Gastroesophageal sphincter (tissue), 3 donors: ENCODE measurements at regions not wholly inside any gene's neighbourhood (a gene's known extent, or its start where the extent isn't known, plus 50 kb on each side); places are given as distances from the start of the nearest gene placed in this dataset.
"Not testable (repeated sequence)": the region's sequence is repeated elsewhere in the genome, so short reads cannot be mapped to it uniquely, and the experiment has no call there.

ENCODE experiments used
- CTCF ChIP-seq, 4 experiments: fragments of 200-600 bp in 2 of 4; fragments of 450-650 bp in 2 of 4; sonication (generic) in 1 of 4; IDR thresholded peaks; one replicate each; pipeline ENCODE4 v1.5.1; 2017 to 2019; ENCODE audit warnings: antibody characterized with exemption in 4 of 4, mild to moderate bottlenecking in 2 of 4, moderate library complexity in 2 of 4
- EP300 ChIP-seq: sonication (generic); formaldehyde crosslinking; IDR thresholded peaks from one replicate; pipeline ENCODE4 v1.6.1; 2017; ENCODE audit warnings: antibody characterized with exemption, mild to moderate bottlenecking
- POLR2A ChIP-seq, 2 donors: fragments of 450-650 bp; IDR thresholded peaks; one replicate each; pipeline ENCODE4 v1.6.1; 2017; ENCODE audit warnings: antibody characterized with exemption in 2 of 2, mild to moderate bottlenecking in 2 of 2, moderate library complexity in 1 of 2

- TF ChIP-seq EP300; CTCF (IDR thresholded peaks at IDR 0.05); POLR2A (IDR thresholded peaks at IDR 0.05): not testable (repeated sequence)
Observed at GRCh38 chr3:78266550-78266949, 1226.7 kb downstream of the ROBO2 start.
